ACC112 (cell line): ENCODE measurements at regions not wholly inside any gene's neighbourhood (a gene's known extent, or its start where the extent isn't known, plus 50 kb on each side); places are given as distances from the start of the nearest gene placed in this dataset.

Experiments used
- H2AFZ ChIP-seq: fragments of 200-600 bp; sonication (generic); one replicate; pipeline ENCODE4 v1.6.0; 2017; ENCODE audit warnings: antibody characterized with exemption, low read length; ENCODE audit not compliant: unreplicated experiment
- H3K27ac ChIP-seq: fragments of 200-600 bp; sonication (generic); 2 replicates; pipeline ENCODE4 v1.5.1; 2014; ENCODE audit warnings: low read depth, mild to moderate bottlenecking, antibody characterized with exemption, low read length, moderate library complexity
- H3K27me3 ChIP-seq: fragments of 200-600 bp; sonication (generic); 2 replicates; pipeline ENCODE4 v1.6.1; 2014; ENCODE audit warnings: mild to moderate bottlenecking, antibody characterized with exemption, low read length, moderate library complexity, mixed read lengths; ENCODE audit not compliant: insufficient read depth
- H3K36me3 ChIP-seq: fragments of 200-600 bp; sonication (generic); 2 replicates; pipeline ENCODE4 v1.6.1; 2016; ENCODE audit warnings: mild to moderate bottlenecking, antibody characterized with exemption, low read length, moderate library complexity, mixed read lengths; ENCODE audit not compliant: insufficient read depth
- H3K4me1 ChIP-seq: fragments of 200-600 bp; sonication (generic); one replicate; pipeline ENCODE4 v1.6.1; 2016; ENCODE audit warnings: low read length, mixed read lengths; ENCODE audit not compliant: insufficient read depth, unreplicated experiment, control insufficient read depth
- H3K4me3 ChIP-seq: fragments of 200-600 bp; sonication (generic); 2 replicates; pipeline ENCODE4 v1.5.1; 2014; ENCODE audit warnings: mild to moderate bottlenecking, low read depth, low read length
- H3K79me2 ChIP-seq: fragments of 200-600 bp; sonication (generic); one replicate; pipeline ENCODE4 v1.6.0; 2016; ENCODE audit warnings: low read length; ENCODE audit not compliant: control insufficient read depth, unreplicated experiment, insufficient read depth

DNA sequence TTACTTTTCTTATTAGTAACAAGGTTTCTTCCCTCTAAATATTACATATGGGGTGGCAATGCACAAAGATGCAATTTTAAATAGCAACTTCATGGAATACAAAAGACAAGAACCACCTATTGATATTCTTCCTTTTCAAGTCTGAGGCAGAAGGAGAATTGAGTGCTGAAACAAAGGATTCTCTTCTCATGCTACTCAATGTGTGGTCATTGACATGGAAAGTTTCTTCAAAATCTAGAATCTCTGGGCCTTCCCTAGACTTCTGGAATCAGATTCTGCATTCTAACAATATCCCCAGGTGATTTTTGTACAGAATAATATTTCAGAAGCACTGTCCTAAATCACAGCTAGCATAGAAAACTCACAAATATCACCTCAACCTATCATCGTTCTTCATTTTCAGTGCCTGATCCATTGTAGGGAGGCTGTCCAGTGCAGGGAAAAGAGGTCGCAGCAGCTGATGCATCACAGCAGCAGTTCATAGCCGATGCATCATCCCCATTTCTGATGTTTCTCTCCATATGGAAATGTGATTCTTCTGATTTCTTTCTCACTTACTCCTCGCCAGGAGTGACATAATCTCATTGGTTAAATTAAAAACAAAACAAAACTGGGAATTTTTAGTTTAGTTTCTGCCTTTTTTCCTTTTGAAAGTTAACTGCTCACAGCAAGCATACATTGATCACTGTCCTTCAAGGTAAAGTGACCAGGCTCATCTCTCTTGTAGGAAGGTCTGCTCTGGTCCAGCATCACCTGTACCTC, 139.5 kb upstream of the FAM83B start:
- no peak overlapping the region for H2AFZ ChIP-seq
- H3K79me2 ChIP-seq = no peaks in the 10 kb centered on the region
- no peak overlapping the region for H3K27ac ChIP-seq
- no peaks in the 10 kb centered on the region for H3K36me3 ChIP-seq
- H3K27me3 ChIP-seq = 0 out of 2 replicates have a peak, but pooled peaks cover 5% of the 10 kb centered on the region
- no peaks in the 10 kb centered on the region for H3K4me1 ChIP-seq
- no peak overlapping the region for H3K4me3 ChIP-seq

- 0 out of 2 replicates have a peak, but pooled peaks cover 5% of the 10 kb centered on the region for H3K27me3 ChIP-seq
- H3K27ac ChIP-seq = no peak overlapping the region
- H2AFZ ChIP-seq = no peak overlapping the region
- H3K36me3 ChIP-seq = no peaks in the 10 kb centered on the region
- no peak overlapping the region for H3K4me3 ChIP-seq
- no peaks in the 10 kb centered on the region for H3K79me2 ChIP-seq
- no peaks in the 10 kb centered on the region for H3K4me1 ChIP-seq
Measured at GRCh38 chr6:54710456-54710855, 136.1 kb upstream of the FAM83B start.

GRCh38 chr6:54716010-54716409, 130.6 kb upstream of the FAM83B start:
- peaks cover 18% of the 10 kb centered on the region; the same call in 1 of the 2 replicates for H3K27me3 ChIP-seq
- no peaks in the 10 kb centered on the region for H3K4me1 ChIP-seq
- no peaks in the 10 kb centered on the region for H3K36me3 ChIP-seq
- H3K4me3 ChIP-seq = no peak overlapping the region
- H3K27ac ChIP-seq = no peak overlapping the region
- no peaks in the 10 kb centered on the region for H3K79me2 ChIP-seq
- no peak overlapping the region for H2AFZ ChIP-seq

GRCh38 chr6:54716877-54717276, 129.7 kb upstream of the FAM83B start:
- Histone ChIP-seq H3K27ac (no peak overlapping the region), H3K27me3 (peaks cover 27% of the 10 kb centered on the region; the same call in 1 of the 2 replicates), H3K79me2 (no peaks in the 10 kb centered on the region), H3K4me3 (no peak overlapping the region), H3K36me3 (no peaks in the 10 kb centered on the region), H3K4me1 (no peaks in the 10 kb centered on the region), H2AFZ (no peak overlapping the region)

DNA sequence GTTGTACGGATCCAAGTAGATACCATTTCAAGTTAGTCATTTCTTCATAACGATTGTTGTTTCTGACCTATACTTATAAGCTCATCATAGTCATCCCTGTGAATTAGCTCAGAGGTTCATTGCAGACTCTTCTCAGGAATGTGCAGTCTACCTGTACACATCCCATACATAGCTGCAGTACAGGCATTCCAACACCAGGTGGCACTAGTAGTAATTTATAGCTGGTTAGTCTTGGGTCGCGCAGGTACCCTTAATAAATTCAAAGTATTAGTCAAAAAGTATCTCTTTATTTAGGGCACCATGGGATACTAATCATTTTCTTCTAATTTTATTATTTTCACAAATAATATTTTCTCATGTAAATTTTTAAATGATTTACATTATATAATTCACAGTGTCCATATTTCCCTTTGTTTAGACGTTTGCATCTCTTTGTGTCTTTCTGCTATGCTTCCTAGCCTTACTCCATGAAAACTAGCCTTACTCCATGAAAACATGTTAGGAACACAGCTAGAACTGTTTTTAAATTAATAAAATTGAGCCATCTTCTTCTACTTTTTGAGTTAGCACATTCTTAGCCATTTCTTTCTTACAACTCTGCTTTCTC, 128.6 kb upstream of the FAM83B start:
- no peak overlapping the region for H3K27ac ChIP-seq
- no peaks in the 10 kb centered on the region for H3K4me1 ChIP-seq
- H3K36me3 ChIP-seq = no peaks in the 10 kb centered on the region
- no peaks in the 10 kb centered on the region for H3K79me2 ChIP-seq
- no peak overlapping the region for H3K4me3 ChIP-seq
- H3K27me3 ChIP-seq = peaks cover 33% of the 10 kb centered on the region
- H2AFZ ChIP-seq = no peak overlapping the region

GRCh38 chr6:54718541-54719023, 128.0 kb upstream of the FAM83B start:
- H3K4me1 ChIP-seq = no peaks in the 10 kb centered on the region
- H3K27me3 ChIP-seq = peaks cover 39% of the 10 kb centered on the region
- no peaks in the 10 kb centered on the region for H3K36me3 ChIP-seq
- H3K4me3 ChIP-seq = no peak overlapping the region
- no peaks in the 10 kb centered on the region for H3K79me2 ChIP-seq
- H3K27ac ChIP-seq = no peak overlapping the region
- H2AFZ ChIP-seq = no peak overlapping the region

- Histone ChIP-seq H3K79me2 (no peaks in the 10 kb centered on the region), H3K27ac (no peak overlapping the region), H3K27me3 (peaks cover 45% of the 10 kb centered on the region), H2AFZ (no peak overlapping the region), H3K4me1 (no peaks in the 10 kb centered on the region), H3K36me3 (no peaks in the 10 kb centered on the region), H3K4me3 (no peak overlapping the region)
Measured at GRCh38 chr6:54719131-54719530, 127.4 kb upstream of the FAM83B start.

DNA sequence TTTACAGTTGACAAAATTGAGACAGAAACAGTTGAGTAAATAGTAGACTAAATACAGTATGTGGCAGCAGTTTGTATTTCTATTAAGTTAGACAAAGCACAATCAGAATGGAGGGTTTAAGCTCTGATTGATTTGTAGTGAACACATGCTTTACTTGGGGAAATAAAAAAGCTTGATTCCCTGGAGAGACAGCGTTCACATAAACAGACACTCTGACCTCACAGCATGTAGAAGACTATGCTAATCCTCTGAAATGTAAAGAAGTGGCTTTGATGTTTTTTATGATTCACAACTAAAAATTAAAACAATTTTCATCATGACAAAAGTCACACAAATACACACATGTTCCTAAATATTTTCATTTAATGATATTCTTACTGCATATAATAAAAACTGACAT, 126.9 kb upstream of the FAM83B start:
- H3K27ac ChIP-seq = no peak overlapping the region
- H2AFZ ChIP-seq = no peak overlapping the region
- H3K79me2 ChIP-seq = no peaks in the 10 kb centered on the region
- no peaks in the 10 kb centered on the region for H3K4me1 ChIP-seq
- H3K27me3 ChIP-seq = peaks cover 45% of the 10 kb centered on the region
- no peak overlapping the region for H3K4me3 ChIP-seq
- no peaks in the 10 kb centered on the region for H3K36me3 ChIP-seq

DNA sequence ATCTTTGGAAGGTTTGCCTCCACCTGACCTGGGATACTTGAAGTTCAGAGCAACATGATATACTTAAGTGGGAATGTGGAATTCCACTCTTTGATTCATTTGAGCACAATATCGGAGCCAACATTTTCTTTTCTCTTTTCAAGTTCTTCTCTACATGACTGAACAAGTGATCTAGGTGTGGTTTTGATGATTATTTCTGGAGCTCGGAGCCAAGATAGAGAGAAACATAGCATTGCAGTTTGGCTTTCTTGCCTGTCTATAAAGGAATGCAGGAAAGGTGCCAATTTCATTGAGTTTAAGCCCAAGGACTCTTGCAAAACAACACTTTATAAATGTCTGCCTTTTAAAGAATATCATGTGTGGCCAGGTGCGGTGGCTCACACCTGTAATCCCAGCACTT, 124.2 kb upstream of the FAM83B start:
- H3K27ac ChIP-seq = no peak overlapping the region

DNA sequence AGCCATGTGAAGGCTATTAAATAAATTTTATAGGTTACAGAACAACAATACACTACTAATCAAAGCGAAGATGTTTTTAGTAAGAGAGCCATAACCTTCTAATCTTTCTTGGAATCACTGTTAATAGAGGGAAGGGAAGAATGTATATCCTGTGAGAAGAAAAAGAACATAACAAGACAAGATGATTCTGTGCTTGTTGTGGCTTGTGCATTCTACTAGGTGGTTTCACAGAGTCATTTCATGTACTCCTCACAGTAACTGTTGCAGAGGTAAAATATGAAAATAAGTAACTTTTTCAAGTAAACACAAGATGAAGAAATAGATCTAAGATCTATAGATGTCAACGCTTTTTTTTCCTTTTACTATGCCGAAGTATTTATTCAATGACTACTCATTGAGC, 116.9 kb upstream of the FAM83B start:
- no peaks in the 10 kb centered on the region for H3K36me3 ChIP-seq
- H3K79me2 ChIP-seq = no peaks in the 10 kb centered on the region
- no peaks in the 10 kb centered on the region for H3K4me1 ChIP-seq
- H3K27ac ChIP-seq = no peak overlapping the region
- peaks cover 13% of the 10 kb centered on the region for H3K27me3 ChIP-seq
- no peak overlapping the region for H2AFZ ChIP-seq
- no peak overlapping the region for H3K4me3 ChIP-seq

More for the DNA sequence above, 124.2 kb upstream of the FAM83B start:
- H2AFZ ChIP-seq = no peak overlapping the region
- peaks cover 53% of the 10 kb centered on the region for H3K27me3 ChIP-seq
- no peaks in the 10 kb centered on the region for H3K79me2 ChIP-seq
- H3K36me3 ChIP-seq = no peaks in the 10 kb centered on the region
- no peak overlapping the region for H3K4me3 ChIP-seq
- H3K4me1 ChIP-seq = no peaks in the 10 kb centered on the region
